Loucy (cell line): ENCODE measurements at regions not wholly inside any gene's neighbourhood (a gene's known extent, or its start where the extent isn't known, plus 50 kb on each side); places are given as distances from the start of the nearest gene placed in this dataset.
A peak's percentile ranks its signal among the peaks of the same experiment; 100 is the strongest.

Source experiments
- H2AFZ ChIP-seq: fragments of 200-600 bp; sonication (generic); 2 replicates; pipeline ENCODE4 v1.6.0; 2016; ENCODE audit warnings: antibody characterized with exemption, mild to moderate bottlenecking, low read length, moderate library complexity
- H3F3A ChIP-seq: fragments of 200-600 bp; 2 replicates; pipeline ENCODE4 v1.6.0; 2016; ENCODE audit warnings: antibody characterized with exemption, low read depth, mild to moderate bottlenecking
- H3K27me3 ChIP-seq: fragments of 200-600 bp; sonication (generic); 2 replicates; pipeline ENCODE4 v1.6.1; 2014; ENCODE audit warnings: low read length, mild to moderate bottlenecking; ENCODE audit not compliant: insufficient read depth, poor library complexity, severe bottlenecking
- H3K36me3 ChIP-seq: fragments of 200-600 bp; sonication (generic); 2 replicates; pipeline ENCODE4 v1.6.1; 2016; ENCODE audit warnings: low read length; ENCODE audit not compliant: insufficient read depth
- H3K4me1 ChIP-seq: fragments of 200-600 bp; sonication (generic); 2 replicates; pipeline ENCODE4 v1.5.1; 2014; ENCODE audit warnings: low read length, mild to moderate bottlenecking; ENCODE audit not compliant: insufficient read depth, poor library complexity, severe bottlenecking
- H3K4me2 ChIP-seq: fragments of 200-600 bp; sonication (generic); 2 replicates; pipeline ENCODE4 v1.6.0; 2014; ENCODE audit warnings: antibody characterized with exemption, low read length, low read depth, mild to moderate bottlenecking; ENCODE audit not compliant: poor library complexity, severe bottlenecking
- H3K4me3 ChIP-seq: fragments of 200-600 bp; sonication (generic); 2 replicates; pipeline ENCODE4 v1.5.1; 2014; ENCODE audit warnings: low read length, mild to moderate bottlenecking, mixed read lengths; ENCODE audit not compliant: poor library complexity, severe bottlenecking
- H3K79me2 ChIP-seq: fragments of 200-600 bp; sonication (generic); 2 replicates; pipeline ENCODE4 v1.6.1; 2014; ENCODE audit warnings: low read length; ENCODE audit not compliant: insufficient read depth
- H3K9ac ChIP-seq: fragments of 200-600 bp; sonication (generic); 2 replicates; pipeline ENCODE4 v1.6.0; 2014; ENCODE audit warnings: mild to moderate bottlenecking, low read depth, low read length, moderate library complexity; ENCODE audit not compliant: poor library complexity, severe bottlenecking
- H3K9me2 ChIP-seq: fragments of 200-600 bp; sonication (generic); replicated peaks from 2 replicates; pipeline ENCODE4 v1.6.1; 2016; ENCODE audit warnings: low read depth, low read length, mixed read lengths
- H3K9me3 ChIP-seq: fragments of 200-600 bp; sonication (generic); 2 replicates; pipeline ENCODE4 v1.6.1; 2014; ENCODE audit warnings: mild to moderate bottlenecking, antibody characterized with exemption, low read length, low read depth; ENCODE audit not compliant: insufficient read depth
- H4K20me1 ChIP-seq: fragments of 200-600 bp; sonication (generic); 2 replicates; pipeline ENCODE4 v1.6.0; 2014; ENCODE audit warnings: antibody characterized with exemption, low read length, mild to moderate bottlenecking; ENCODE audit not compliant: insufficient read depth, poor library complexity, severe bottlenecking
- CTCF ChIP-seq: fragments of 200-600 bp; sonication (generic); conservative IDR thresholded peaks from 2 replicates; pipeline ENCODE4 v1.5.1; 2014; ENCODE audit warnings: mild to moderate bottlenecking, antibody characterized with exemption, low read length
- EZH2phosphoT487 ChIP-seq: fragments of 200-600 bp; IDR thresholded peaks from 2 replicates; pipeline ENCODE4 v1.6.1; 2018; ENCODE audit warnings: antibody characterized with exemption, mild to moderate bottlenecking, moderate library complexity, borderline replicate concordance

- Histone ChIP-seq H3K27me3 (no peaks in the 10 kb centered on the region), H3F3A (no peaks in the 10 kb centered on the region), H3K9me2 (no peaks in the 10 kb centered on the region), H3K9ac (no peak overlapping the region), H3K9me3 (0 out of 2 replicates have a peak, but pooled peaks cover 4% of the 10 kb centered on the region), H3K4me2 (no peak overlapping the region), H3K4me3 (no peak overlapping the region), H3K36me3 (no peaks in the 10 kb centered on the region), H3K79me2 (no peaks in the 10 kb centered on the region), H3K4me1 (no peaks in the 10 kb centered on the region), H2AFZ (no peak overlapping the region), H4K20me1 (no peaks in the 10 kb centered on the region)
- TF ChIP-seq EZH2phosphoT487 (no peak), CTCF (no peak)
Measured at GRCh38 chr12:58099476-58099875, 158.1 kb downstream of the ATP23 start.

- Histone ChIP-seq H3K36me3 (no peaks in the 10 kb centered on the region), H3K9me2 (no peaks in the 10 kb centered on the region), H3K9ac (no peak overlapping the region), H3K9me3 (no peaks in the 10 kb centered on the region), H4K20me1 (no peaks in the 10 kb centered on the region), H3K4me1 (no peaks in the 10 kb centered on the region), H3K4me3 (no peak overlapping the region), H3F3A (no peaks in the 10 kb centered on the region), H2AFZ (no peak overlapping the region), H3K27me3 (no peaks in the 10 kb centered on the region), H3K79me2 (no peaks in the 10 kb centered on the region), H3K4me2 (no peak overlapping the region)
- no peak for TF ChIP-seq CTCF
- no peak for TF ChIP-seq EZH2phosphoT487
Measured at GRCh38 chr12:58104351-58104755, 163.0 kb downstream of the ATP23 start.

- Histone ChIP-seq H3K4me1 (no peaks in the 10 kb centered on the region), H3K79me2 (no peaks in the 10 kb centered on the region), H3F3A (no peaks in the 10 kb centered on the region), H3K9me3 (no peaks in the 10 kb centered on the region), H3K4me3 (no peak overlapping the region), H3K27me3 (no peaks in the 10 kb centered on the region), H3K9me2 (no peaks in the 10 kb centered on the region), H2AFZ (no peak overlapping the region), H3K4me2 (no peak overlapping the region), H3K9ac (no peak overlapping the region), H3K36me3 (no peaks in the 10 kb centered on the region), H4K20me1 (no peaks in the 10 kb centered on the region)
- peak; percentile 34 for TF ChIP-seq CTCF
- TF ChIP-seq EZH2phosphoT487 = no peak
Measured at GRCh38 chr12:58105225-58106119, 164.1 kb downstream of the ATP23 start.
